K562 (cell line): ENCODE measurements at regions not wholly inside any gene's neighbourhood (a gene's known extent, or its start where the extent isn't known, plus 50 kb on each side); places are given as distances from the start of the nearest gene placed in this dataset.
A peak's percentile ranks its signal among the peaks of the same experiment; 100 is the strongest.

Experiments
- CCAR2 ChIP-seq: fragments of 200-400 bp; formaldehyde crosslinking; IDR thresholded peaks from 2 replicates; pipeline ENCODE4 v1.6.1; 2017; ENCODE audit warnings: mild to moderate bottlenecking, low read depth, low read length
- CHD4 ChIP-seq: fragments of 200-600 bp; sonication (generic); IDR thresholded peaks from 3 replicates; pipeline ENCODE4 v1.6.1; 2012; ENCODE audit warnings: low read depth, mild to moderate bottlenecking, mixed read lengths, low read length, inconsistent platforms; ENCODE audit not compliant: insufficient read depth, insufficient replicate concordance, poor library complexity, severe bottlenecking
- CREBBP ChIP-seq: IDR thresholded peaks from one replicate; pipeline ENCODE4 v1.6.1; 2012; ENCODE audit warnings: low read depth, mild to moderate bottlenecking, control low read depth, inconsistent platforms, low read length
- ESRRB ChIP-seq: fragments of 250-450 bp; sonication (Bioruptor Pico); IDR thresholded peaks from 2 replicates; pipeline ENCODE4 v1.5.0; 2020; ENCODE audit warnings: mild to moderate bottlenecking, moderate library complexity, borderline replicate concordance
- FOXK2 ChIP-seq, 2 experiments: fragments of 450-650 bp; IDR thresholded peaks in 1 of 2; conservative IDR thresholded peaks in 1 of 2; 2 replicates each; pipeline ENCODE4 v1.6.1; 2016; ENCODE audit warnings: low read depth in 2 of 2, mild to moderate bottlenecking in 1 of 2
- FOXM1 ChIP-seq, 2 experiments: fragments of 450-650 bp in 1 of 2; sonication (generic) in 1 of 2; formaldehyde crosslinking in 1 of 2; IDR thresholded peaks; 2 replicates each; pipeline versions ENCODE4 v1.6.1 to v1.9.0; 2017 to 2022; ENCODE audit warnings: low read depth in 2 of 2, mild to moderate bottlenecking in 2 of 2, missing genetic modification reagents in 1 of 2, moderate library complexity in 1 of 2
- HMG20A ChIP-seq: fragments of 450-650 bp; formaldehyde crosslinking; conservative IDR thresholded peaks from 2 replicates; pipeline ENCODE4 v1.4.0; 2020; ENCODE audit warnings: mild to moderate bottlenecking, mixed read lengths
- HNRNPL ChIP-seq: fragments of 200-400 bp; formaldehyde crosslinking; IDR thresholded peaks from 2 replicates; pipeline ENCODE4 v1.6.1; 2017; ENCODE audit warnings: low read depth, mild to moderate bottlenecking, low read length
- KLF13 ChIP-seq: fragments of 450-650 bp; IDR thresholded peaks from 2 replicates; pipeline ENCODE4 v1.6.1; 2016; ENCODE audit warnings: missing genetic modification characterization, low read depth, mild to moderate bottlenecking, missing compliant biosample characterization, moderate library complexity, borderline replicate concordance
- MBD2 ChIP-seq: sonication (generic); IDR thresholded peaks from 2 replicates; pipeline ENCODE4 v1.6.1; 2016; ENCODE audit warnings: low read depth, borderline replicate concordance
- SMARCA5 ChIP-seq: fragments of 450-650 bp; IDR thresholded peaks from 2 replicates; pipeline ENCODE4 v1.6.1; 2016
- ZNF324 ChIP-seq: fragments of 250-450 bp; sonication (Bioruptor Pico); IDR thresholded peaks from 2 replicates; pipeline ENCODE4 v1.4.0; 2020; ENCODE audit warnings: mild to moderate bottlenecking
- ZNF589 ChIP-seq: fragments of 200-800 bp; sonication (Bioruptor generic); IDR thresholded peaks from 2 replicates; pipeline ENCODE4 v1.6.1; 2016; ENCODE audit warnings: low read depth, missing genetic modification characterization, missing compliant biosample characterization
- TF ChIP-seq, protein P1 (sequence below): fragments of 450-650 bp; IDR thresholded peaks from 2 replicates; pipeline ENCODE4 v1.6.1; 2016; ENCODE audit warnings: antibody characterized with exemption
- TF ChIP-seq, protein P2 (sequence below): sonication (generic); formaldehyde crosslinking; IDR thresholded peaks from 2 replicates; pipeline ENCODE4 v1.8.0; 2022; ENCODE audit warnings: mild to moderate bottlenecking, missing genetic modification reagents
- TF ChIP-seq, protein P3 (sequence below), 2 experiments: fragments of 450-650 bp; IDR thresholded peaks; 2 replicates each; pipeline ENCODE4 v1.6.1; 2016
- TF ChIP-seq, protein P4 (sequence below): fragments of 150-350 bp; conservative IDR thresholded peaks from 2 replicates; pipeline ENCODE4 v1.6.1; 2014; ENCODE audit warnings: low read length

DNA sequence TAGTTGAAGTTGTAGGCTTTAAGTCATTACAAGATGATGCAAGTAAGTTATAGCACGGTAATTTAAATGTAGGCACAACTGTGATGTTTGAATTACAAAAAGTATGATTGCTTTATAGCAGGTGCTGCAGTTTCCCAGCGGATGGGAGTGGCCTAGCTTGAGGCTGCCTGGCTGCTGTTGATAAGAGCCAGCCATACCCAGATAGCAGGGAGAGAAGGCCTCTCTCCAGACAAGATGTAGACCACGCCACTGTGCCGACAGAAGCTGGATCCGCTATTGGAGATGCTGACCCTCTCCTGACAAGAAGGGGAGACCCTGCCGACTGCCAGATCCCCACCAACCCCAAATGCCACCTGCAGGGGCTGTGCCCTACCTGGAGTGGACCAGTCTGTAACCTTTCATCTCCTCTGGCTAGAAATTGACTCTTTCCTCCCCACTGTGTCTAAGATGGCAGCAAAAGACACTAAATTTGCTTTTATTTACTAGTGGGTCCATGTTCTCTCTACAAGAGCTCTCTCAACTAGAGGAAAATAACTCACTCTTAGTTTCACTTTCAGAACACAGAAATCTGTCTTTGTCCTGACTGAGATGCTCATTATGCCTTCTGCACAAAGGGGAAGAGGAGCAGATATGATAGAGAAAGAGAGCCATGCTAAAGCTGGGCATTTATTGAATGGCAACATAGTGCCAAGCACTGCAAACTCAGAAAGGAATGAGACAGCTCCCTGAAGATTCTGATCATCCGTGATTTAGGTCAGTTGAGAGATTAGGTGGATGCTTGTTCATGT lies 127.9 kb downstream of the URB2 start (continued):
- TF ChIP-seq ESRRB (CRISPR knock-in tag) (no peak), MBD2 (peak; percentile 53; the same call in 1 of the 2 replicates), SMARCA5 (no peak), CREBBP (no peak), FOXM1 (IDR thresholded peaks at IDR 0.05; ENCODE audit: low read depth) (peak; percentile 81), FOXM1 (CRISPR knock-in tag; IDR thresholded peaks at IDR 0.05; ENCODE audit: low read depth) (no peak), HNRNPL (no peak), ZNF324 (CRISPR knock-in tag) (no peak), KLF13 (no peak), HMG20A (no peak), CHD4 (no peak), CCAR2 (no peak), ZNF589 (CRISPR knock-in tag) (no peak), FOXK2 (conservative IDR thresholded peaks at IDR 0.05 in 1 of 2, IDR thresholded peaks at IDR 0.05 in 1 of 2; ENCODE audit: low read depth in 2 of 2) (0 out of 4 replicates have a peak, but pooled peaks of 1 of the 2 experiments have one; percentile 10)
- TF ChIP-seq, protein P1, sequence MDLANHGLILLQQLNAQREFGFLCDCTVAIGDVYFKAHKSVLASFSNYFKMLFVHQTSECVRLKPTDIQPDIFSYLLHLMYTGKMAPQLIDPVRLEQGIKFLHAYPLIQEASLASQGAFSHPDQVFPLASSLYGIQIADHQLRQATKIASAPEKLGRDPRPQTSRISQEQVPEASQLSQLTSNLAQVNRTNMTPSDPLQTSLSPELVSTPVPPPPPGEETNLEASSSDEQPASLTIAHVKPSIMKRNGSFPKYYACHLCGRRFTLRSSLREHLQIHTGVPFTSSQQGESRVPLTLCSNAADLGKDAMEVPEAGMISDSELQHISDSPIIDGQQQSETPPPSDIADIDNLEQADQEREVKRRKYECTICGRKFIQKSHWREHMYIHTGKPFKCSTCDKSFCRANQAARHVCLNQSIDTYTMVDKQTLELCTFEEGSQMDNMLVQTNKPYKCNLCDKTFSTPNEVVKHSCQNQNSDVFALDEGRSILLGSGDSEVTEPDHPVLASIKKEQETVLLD, result no peak
- TF ChIP-seq, protein P2, sequence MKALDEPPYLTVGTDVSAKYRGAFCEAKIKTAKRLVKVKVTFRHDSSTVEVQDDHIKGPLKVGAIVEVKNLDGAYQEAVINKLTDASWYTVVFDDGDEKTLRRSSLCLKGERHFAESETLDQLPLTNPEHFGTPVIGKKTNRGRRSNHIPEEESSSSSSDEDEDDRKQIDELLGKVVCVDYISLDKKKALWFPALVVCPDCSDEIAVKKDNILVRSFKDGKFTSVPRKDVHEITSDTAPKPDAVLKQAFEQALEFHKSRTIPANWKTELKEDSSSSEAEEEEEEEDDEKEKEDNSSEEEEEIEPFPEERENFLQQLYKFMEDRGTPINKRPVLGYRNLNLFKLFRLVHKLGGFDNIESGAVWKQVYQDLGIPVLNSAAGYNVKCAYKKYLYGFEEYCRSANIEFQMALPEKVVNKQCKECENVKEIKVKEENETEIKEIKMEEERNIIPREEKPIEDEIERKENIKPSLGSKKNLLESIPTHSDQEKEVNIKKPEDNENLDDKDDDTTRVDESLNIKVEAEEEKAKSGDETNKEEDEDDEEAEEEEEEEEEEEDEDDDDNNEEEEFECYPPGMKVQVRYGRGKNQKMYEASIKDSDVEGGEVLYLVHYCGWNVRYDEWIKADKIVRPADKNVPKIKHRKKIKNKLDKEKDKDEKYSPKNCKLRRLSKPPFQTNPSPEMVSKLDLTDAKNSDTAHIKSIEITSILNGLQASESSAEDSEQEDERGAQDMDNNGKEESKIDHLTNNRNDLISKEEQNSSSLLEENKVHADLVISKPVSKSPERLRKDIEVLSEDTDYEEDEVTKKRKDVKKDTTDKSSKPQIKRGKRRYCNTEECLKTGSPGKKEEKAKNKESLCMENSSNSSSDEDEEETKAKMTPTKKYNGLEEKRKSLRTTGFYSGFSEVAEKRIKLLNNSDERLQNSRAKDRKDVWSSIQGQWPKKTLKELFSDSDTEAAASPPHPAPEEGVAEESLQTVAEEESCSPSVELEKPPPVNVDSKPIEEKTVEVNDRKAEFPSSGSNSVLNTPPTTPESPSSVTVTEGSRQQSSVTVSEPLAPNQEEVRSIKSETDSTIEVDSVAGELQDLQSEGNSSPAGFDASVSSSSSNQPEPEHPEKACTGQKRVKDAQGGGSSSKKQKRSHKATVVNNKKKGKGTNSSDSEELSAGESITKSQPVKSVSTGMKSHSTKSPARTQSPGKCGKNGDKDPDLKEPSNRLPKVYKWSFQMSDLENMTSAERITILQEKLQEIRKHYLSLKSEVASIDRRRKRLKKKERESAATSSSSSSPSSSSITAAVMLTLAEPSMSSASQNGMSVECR, result no peak; the same call in 1 of the 2 replicates
- TF ChIP-seq, protein P3, sequence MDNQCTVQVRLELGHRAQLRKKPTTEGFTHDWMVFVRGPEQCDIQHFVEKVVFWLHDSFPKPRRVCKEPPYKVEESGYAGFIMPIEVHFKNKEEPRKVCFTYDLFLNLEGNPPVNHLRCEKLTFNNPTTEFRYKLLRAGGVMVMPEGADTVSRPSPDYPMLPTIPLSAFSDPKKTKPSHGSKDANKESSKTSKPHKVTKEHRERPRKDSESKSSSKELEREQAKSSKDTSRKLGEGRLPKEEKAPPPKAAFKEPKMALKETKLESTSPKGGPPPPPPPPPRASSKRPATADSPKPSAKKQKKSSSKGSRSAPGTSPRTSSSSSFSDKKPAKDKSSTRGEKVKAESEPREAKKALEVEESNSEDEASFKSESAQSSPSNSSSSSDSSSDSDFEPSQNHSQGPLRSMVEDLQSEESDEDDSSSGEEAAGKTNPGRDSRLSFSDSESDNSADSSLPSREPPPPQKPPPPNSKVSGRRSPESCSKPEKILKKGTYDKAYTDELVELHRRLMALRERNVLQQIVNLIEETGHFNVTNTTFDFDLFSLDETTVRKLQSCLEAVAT (IDR thresholded peaks at IDR 0.05), result 0 out of 4 replicates have a peak, but pooled peaks of 1 of the 2 experiments have one; percentile 10
- TF ChIP-seq, protein P4, sequence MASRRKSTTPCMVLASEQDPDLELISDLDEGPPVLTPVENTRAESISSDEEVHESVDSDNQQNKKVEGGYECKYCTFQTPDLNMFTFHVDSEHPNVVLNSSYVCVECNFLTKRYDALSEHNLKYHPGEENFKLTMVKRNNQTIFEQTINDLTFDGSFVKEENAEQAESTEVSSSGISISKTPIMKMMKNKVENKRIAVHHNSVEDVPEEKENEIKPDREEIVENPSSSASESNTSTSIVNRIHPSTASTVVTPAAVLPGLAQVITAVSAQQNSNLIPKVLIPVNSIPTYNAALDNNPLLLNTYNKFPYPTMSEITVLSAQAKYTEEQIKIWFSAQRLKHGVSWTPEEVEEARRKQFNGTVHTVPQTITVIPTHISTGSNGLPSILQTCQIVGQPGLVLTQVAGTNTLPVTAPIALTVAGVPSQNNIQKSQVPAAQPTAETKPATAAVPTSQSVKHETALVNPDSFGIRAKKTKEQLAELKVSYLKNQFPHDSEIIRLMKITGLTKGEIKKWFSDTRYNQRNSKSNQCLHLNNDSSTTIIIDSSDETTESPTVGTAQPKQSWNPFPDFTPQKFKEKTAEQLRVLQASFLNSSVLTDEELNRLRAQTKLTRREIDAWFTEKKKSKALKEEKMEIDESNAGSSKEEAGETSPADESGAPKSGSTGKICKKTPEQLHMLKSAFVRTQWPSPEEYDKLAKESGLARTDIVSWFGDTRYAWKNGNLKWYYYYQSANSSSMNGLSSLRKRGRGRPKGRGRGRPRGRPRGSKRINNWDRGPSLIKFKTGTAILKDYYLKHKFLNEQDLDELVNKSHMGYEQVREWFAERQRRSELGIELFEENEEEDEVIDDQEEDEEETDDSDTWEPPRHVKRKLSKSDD, result no peak
